ENCODE measurements at regions not wholly inside any gene's neighbourhood (a gene's known extent, or its start where the extent isn't known, plus 50 kb on each side); places are given as distances from the start of the nearest gene placed in this dataset.

DNA sequence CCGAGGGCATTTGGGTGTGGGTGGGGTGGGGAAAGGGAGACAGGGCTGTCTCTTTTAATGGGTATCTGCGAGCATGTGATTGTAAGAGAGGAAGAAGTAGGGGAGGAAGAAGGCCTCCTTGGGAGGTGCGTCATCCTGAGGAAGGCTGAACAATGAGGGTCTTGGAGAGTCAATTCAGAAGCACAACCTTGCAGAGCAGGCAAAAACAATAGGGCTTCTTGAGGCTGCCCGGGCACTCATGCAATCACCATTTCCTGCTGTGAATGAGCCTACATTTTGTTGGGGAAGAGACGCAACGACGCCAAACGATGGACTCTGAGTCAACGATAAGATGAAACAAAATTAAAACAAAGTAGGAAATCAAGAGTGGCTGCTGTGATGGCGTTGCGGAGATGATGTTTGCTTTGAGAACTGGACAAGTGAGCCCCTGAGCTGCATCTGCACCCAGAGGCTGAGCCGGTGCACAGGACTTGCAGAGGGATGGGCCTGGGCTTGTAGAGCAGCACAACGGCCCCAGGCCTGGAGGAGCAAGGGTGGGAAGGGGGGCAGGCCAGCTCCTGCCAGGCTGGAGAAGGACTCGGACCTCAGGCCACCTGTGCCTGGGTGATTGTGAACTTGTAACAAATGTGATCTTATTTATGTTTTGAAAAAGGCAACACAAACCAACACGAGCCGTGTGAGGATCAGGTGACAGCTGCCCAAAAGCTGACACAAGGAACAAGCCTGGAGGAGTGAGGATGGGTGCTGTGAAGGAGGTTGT is 92.3 kb upstream of the B3GAT1 start:
- Histone ChIP-seq H3K27me3 (ENCODE audit: insufficient read depth, low read length) (no peaks in the 10 kb centered on the region), H3K4me2 (ENCODE audit: low read length) (no peak overlapping the region), H3K9ac (ENCODE audit: low read length) (no peak overlapping the region), H3K4me3 (ENCODE audit: low read depth, low read length, poor library complexity, severe bottlenecking) (no peak overlapping the region), H3K27ac (ENCODE audit: low read depth, low read length, poor library complexity, severe bottlenecking) (no peak overlapping the region), H3F3A (ENCODE audit: insufficient read depth, low read length) (no peaks in the 10 kb centered on the region), H4K20me1 (ENCODE audit: insufficient read depth, low read length) (no peaks in the 10 kb centered on the region), H3K4me1 (ENCODE audit: insufficient read depth, low read length, severe bottlenecking) (no peaks in the 10 kb centered on the region), H3K79me2 (ENCODE audit: insufficient read depth, low read length) (no peaks in the 10 kb centered on the region), H3K9me3 (ENCODE audit: low read length) (no peaks in the 10 kb centered on the region), H3K36me3 (ENCODE audit: insufficient read depth, low read length) (no peaks in the 10 kb centered on the region), H3K9me2 (ENCODE audit: low read depth, low read length) (no peaks in the 10 kb centered on the region), H2AFZ (ENCODE audit: low read length) (no peak overlapping the region)
- TF ChIP-seq EZH2 (IDR thresholded peaks at IDR 0.05; ENCODE audit: borderline replicate concordance, low read length) = no peak
- TF ChIP-seq, protein P1, sequence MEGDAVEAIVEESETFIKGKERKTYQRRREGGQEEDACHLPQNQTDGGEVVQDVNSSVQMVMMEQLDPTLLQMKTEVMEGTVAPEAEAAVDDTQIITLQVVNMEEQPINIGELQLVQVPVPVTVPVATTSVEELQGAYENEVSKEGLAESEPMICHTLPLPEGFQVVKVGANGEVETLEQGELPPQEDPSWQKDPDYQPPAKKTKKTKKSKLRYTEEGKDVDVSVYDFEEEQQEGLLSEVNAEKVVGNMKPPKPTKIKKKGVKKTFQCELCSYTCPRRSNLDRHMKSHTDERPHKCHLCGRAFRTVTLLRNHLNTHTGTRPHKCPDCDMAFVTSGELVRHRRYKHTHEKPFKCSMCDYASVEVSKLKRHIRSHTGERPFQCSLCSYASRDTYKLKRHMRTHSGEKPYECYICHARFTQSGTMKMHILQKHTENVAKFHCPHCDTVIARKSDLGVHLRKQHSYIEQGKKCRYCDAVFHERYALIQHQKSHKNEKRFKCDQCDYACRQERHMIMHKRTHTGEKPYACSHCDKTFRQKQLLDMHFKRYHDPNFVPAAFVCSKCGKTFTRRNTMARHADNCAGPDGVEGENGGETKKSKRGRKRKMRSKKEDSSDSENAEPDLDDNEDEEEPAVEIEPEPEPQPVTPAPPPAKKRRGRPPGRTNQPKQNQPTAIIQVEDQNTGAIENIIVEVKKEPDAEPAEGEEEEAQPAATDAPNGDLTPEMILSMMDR (IDR thresholded peaks at IDR 0.05; ENCODE audit: low read length) = no peak

DNA sequence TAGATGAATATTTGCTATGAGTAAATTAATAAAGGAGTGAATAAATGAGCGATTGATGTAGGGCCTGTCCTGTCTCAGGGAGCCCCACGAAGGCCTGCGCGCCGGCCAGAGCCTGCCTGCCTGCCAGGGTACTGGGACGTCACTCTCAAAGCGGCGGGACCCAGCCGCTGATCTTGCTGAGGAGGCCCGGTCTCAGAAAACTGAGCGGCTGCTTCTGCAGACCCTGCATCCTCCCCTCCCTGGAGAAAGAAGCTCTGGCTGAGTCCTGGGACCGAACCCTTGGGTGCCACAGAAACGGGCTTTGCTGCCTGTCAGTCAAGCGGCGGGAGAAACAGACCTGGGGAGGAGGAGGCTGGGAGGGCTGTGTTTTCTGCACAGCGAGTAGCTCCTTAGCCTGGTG is 91.6 kb upstream of the B3GAT1 start:
- H3K9me3 ChIP-seq (ENCODE audit: low read length) = no peaks in the 10 kb centered on the region
- H3K79me2 ChIP-seq (ENCODE audit: insufficient read depth, low read length) = no peaks in the 10 kb centered on the region
- H3K4me1 ChIP-seq (ENCODE audit: insufficient read depth, low read length, severe bottlenecking) = no peaks in the 10 kb centered on the region
- no peaks in the 10 kb centered on the region for H3K9me2 ChIP-seq (ENCODE audit: low read depth, low read length)
- H4K20me1 ChIP-seq (ENCODE audit: insufficient read depth, low read length) = no peaks in the 10 kb centered on the region
- H3K4me2 ChIP-seq (ENCODE audit: low read length) = no peak overlapping the region
- H3K4me3 ChIP-seq (ENCODE audit: low read depth, low read length, poor library complexity, severe bottlenecking) = no peak overlapping the region
- no peak overlapping the region for H2AFZ ChIP-seq (ENCODE audit: low read length)
- H3K27me3 ChIP-seq (ENCODE audit: insufficient read depth, low read length) = no peaks in the 10 kb centered on the region
- no peaks in the 10 kb centered on the region for H3K36me3 ChIP-seq (ENCODE audit: insufficient read depth, low read length)
- no peak overlapping the region for H3K9ac ChIP-seq (ENCODE audit: low read length)
- H3K27ac ChIP-seq (ENCODE audit: low read depth, low read length, poor library complexity, severe bottlenecking) = no peak overlapping the region
- no peaks in the 10 kb centered on the region for H3F3A ChIP-seq (ENCODE audit: insufficient read depth, low read length)
- no peak for TF ChIP-seq EZH2 (IDR thresholded peaks at IDR 0.05; ENCODE audit: borderline replicate concordance, low read length)
- TF ChIP-seq, protein P1 (IDR thresholded peaks at IDR 0.05; ENCODE audit: low read length) = no peak

DNA sequence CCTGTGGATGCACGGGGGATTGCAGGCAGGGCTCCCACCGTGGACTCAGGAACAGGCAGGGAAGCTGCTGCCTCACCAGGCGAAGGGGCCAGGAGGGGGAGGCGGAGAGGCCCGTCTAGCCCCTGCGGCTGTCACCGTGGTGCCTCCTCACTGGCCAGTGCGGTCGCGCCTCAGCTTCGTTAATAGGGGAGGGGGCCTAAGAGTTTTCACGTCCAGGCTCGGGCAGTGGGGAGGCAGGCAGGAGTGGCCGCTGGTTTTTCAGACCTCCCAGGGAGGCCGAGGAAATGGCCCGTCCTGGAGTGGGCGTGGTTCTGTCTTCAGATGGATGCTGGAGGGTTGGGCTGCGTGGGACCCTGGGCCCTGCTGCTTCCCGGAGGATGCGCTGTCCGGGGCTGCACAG is 91.1 kb upstream of the B3GAT1 start:
- H3K9me2 ChIP-seq (ENCODE audit: low read depth, low read length) = no peaks in the 10 kb centered on the region
- no peaks in the 10 kb centered on the region for H3K27me3 ChIP-seq (ENCODE audit: insufficient read depth, low read length)
- H2AFZ ChIP-seq (ENCODE audit: low read length) = no peak overlapping the region
- no peak overlapping the region for H3K4me3 ChIP-seq (ENCODE audit: low read depth, low read length, poor library complexity, severe bottlenecking)
- H3K27ac ChIP-seq (ENCODE audit: low read depth, low read length, poor library complexity, severe bottlenecking) = no peak overlapping the region
- TF ChIP-seq, protein P1 (IDR thresholded peaks at IDR 0.05; ENCODE audit: low read length) = no peak
- no peak for TF ChIP-seq EZH2 (IDR thresholded peaks at IDR 0.05; ENCODE audit: borderline replicate concordance, low read length)
- H3F3A ChIP-seq (ENCODE audit: insufficient read depth, low read length) = no peaks in the 10 kb centered on the region
- no peaks in the 10 kb centered on the region for H4K20me1 ChIP-seq (ENCODE audit: insufficient read depth, low read length)
- no peaks in the 10 kb centered on the region for H3K9me3 ChIP-seq (ENCODE audit: low read length)
- no peak overlapping the region for H3K4me2 ChIP-seq (ENCODE audit: low read length)
- no peak overlapping the region for H3K9ac ChIP-seq (ENCODE audit: low read length)
- H3K36me3 ChIP-seq (ENCODE audit: insufficient read depth, low read length) = no peaks in the 10 kb centered on the region
- H3K79me2 ChIP-seq (ENCODE audit: insufficient read depth, low read length) = no peaks in the 10 kb centered on the region
- no peaks in the 10 kb centered on the region for H3K4me1 ChIP-seq (ENCODE audit: insufficient read depth, low read length, severe bottlenecking)

Measured in OCI-LY1 (cell line).